ENCODE measurements at regions not wholly inside any gene's neighbourhood (a gene's known extent, or its start where the extent isn't known, plus 50 kb on each side); places are given as distances from the start of the nearest gene placed in this dataset.

GRCh38 chr9:79974806-79975422 is 403.1 kb downstream of the TLE4 start:
- Histone ChIP-seq H3K4me3 (no peak overlapping the region), H3K36me3 (ENCODE audit: low read depth) (no peaks in the 10 kb centered on the region), H3K9me3 (no peaks in the 10 kb centered on the region), H3K4me1 (ENCODE audit: low read depth) (no peaks in the 10 kb centered on the region)
- DNase-seq (peak in 2 of 3 donors; percentile 28 to 44), ATAC-seq (peak; percentile 69)
- intact Hi-C loops (cut with DNase I, micrococcal nuclease), result no loop called here
- no peak for TF ChIP-seq CTCF (IDR thresholded peaks at IDR 0.05)

- Histone ChIP-seq H3K4me3 (no peak overlapping the region), H3K9me3 (no peaks in the 10 kb centered on the region), H3K36me3 (ENCODE audit: low read depth) (no peaks in the 10 kb centered on the region), H3K4me1 (ENCODE audit: low read depth) (no peaks in the 10 kb centered on the region)
- TF ChIP-seq CTCF (IDR thresholded peaks at IDR 0.05), result no peak
- ATAC-seq, result no peak
- intact Hi-C loops (cut with DNase I, micrococcal nuclease), result no loop called here
- no peak for DNase-seq
Measured at GRCh38 chr9:79973627-79974026, 401.9 kb downstream of the TLE4 start.

- no peak for ATAC-seq
- intact Hi-C loops (cut with DNase I, micrococcal nuclease), result no loop called here
- DNase-seq, result no peak
- Histone ChIP-seq H3K4me1 (ENCODE audit: low read depth) (no peaks in the 10 kb centered on the region), H3K36me3 (ENCODE audit: low read depth) (no peaks in the 10 kb centered on the region), H3K9me3 (no peaks in the 10 kb centered on the region), H3K4me3 (no peak overlapping the region)
- TF ChIP-seq CTCF (IDR thresholded peaks at IDR 0.05), result no peak
Measured at GRCh38 chr9:79970146-79970425, 398.3 kb downstream of the TLE4 start.

GRCh38 chr9:79969393-79970145 is 397.8 kb downstream of the TLE4 start:
- no peaks in the 10 kb centered on the region for H3K9me3 ChIP-seq
- intact Hi-C loops (cut with DNase I, micrococcal nuclease), result no loop called here
- H3K36me3 ChIP-seq (ENCODE audit: low read depth), result no peaks in the 10 kb centered on the region
- no peak for TF ChIP-seq CTCF (IDR thresholded peaks at IDR 0.05)
- ATAC-seq, result no peak
- no peaks in the 10 kb centered on the region for H3K4me1 ChIP-seq (ENCODE audit: low read depth)
- DNase-seq, result no peak
- H3K4me3 ChIP-seq, result no peak overlapping the region

GRCh38 chr9:79968533-79968932 is 396.8 kb downstream of the TLE4 start:
- no peaks in the 10 kb centered on the region for H3K4me1 ChIP-seq (ENCODE audit: low read depth)
- intact Hi-C loops (cut with DNase I, micrococcal nuclease), result no loop called here
- no peaks in the 10 kb centered on the region for H3K36me3 ChIP-seq (ENCODE audit: low read depth)
- no peak for ATAC-seq
- no peaks in the 10 kb centered on the region for H3K9me3 ChIP-seq
- no peak for TF ChIP-seq CTCF (IDR thresholded peaks at IDR 0.05)
- no peak overlapping the region for H3K4me3 ChIP-seq
- DNase-seq, result no peak
